Gastrocnemius medialis (tissue), 4 donors: ENCODE measurements at regions not wholly inside any gene's neighbourhood (a gene's known extent, or its start where the extent isn't known, plus 50 kb on each side); places are given as distances from the start of the nearest gene placed in this dataset.
A peak's percentile ranks its signal among the peaks of the same experiment; 100 is the strongest.

Experiments used
- ATAC-seq, 2 donors: fragments of 150-250 bp; one replicate each; pipeline ENCODE4 v1.9.1; 2016
- DNase-seq, 2 donors: peaks; one replicate each; pipeline ENCODE4 v3.0.0-alpha.2; 2019
- H3K27ac ChIP-seq, 4 donors: fragments of 200-600 bp; sonication (generic); 1 replicate in 1 of 4; 2 replicates in 3 of 4; pipeline ENCODE4 v1.5.1; 2016 to 2018; ENCODE audit warnings: mild to moderate bottlenecking in 2 of 4, moderate library complexity in 1 of 4
- H3K27me3 ChIP-seq, 3 donors: fragments of 200-600 bp; sonication (generic) in 2 of 3; 1 replicate in 1 of 3; 2 replicates in 2 of 3; pipeline versions ENCODE4 v1.5.1 to v1.6.0; 2016 to 2019; ENCODE audit warnings: mild to moderate bottlenecking in 1 of 3, moderate library complexity in 1 of 3
- H3K36me3 ChIP-seq, 2 donors: fragments of 200-600 bp; sonication (generic) in 1 of 2; one replicate each; pipeline ENCODE4 v1.5.1; 2017 to 2018
- H3K4me1 ChIP-seq, 2 donors: fragments of 200-600 bp; sonication (generic) in 1 of 2; one replicate each; pipeline ENCODE4 v1.5.1; 2016 to 2017; ENCODE audit warnings: mild to moderate bottlenecking in 2 of 2
- H3K4me3 ChIP-seq, 4 donors: fragments of 200-600 bp; sonication (generic) in 3 of 4; 1 replicate in 1 of 4; 2 replicates in 3 of 4; pipeline ENCODE4 v1.5.1; 2016 to 2019; ENCODE audit warnings: mild to moderate bottlenecking in 2 of 4
- H3K9me3 ChIP-seq, 3 donors: fragments of 200-600 bp; sonication (generic) in 2 of 3; 1 replicate in 1 of 3; 2 replicates in 2 of 3; pipeline ENCODE4 v1.5.1; 2016 to 2019
- POLR2A ChIP-seq, 2 donors: fragments of 450-650 bp; IDR thresholded peaks; one replicate each; pipeline ENCODE4 v1.6.1; 2017; ENCODE audit warnings: antibody characterized with exemption in 2 of 2, mild to moderate bottlenecking in 2 of 2, moderate library complexity in 2 of 2
- in situ Hi-C, 4 donors: fragments of 200-750 bp; cut with MboI; loops; one replicate each; pipeline versions ENCODE4 v1.15.0 to v1.8.0; 2017; ENCODE audit warnings: low sequenced_read_pairs in 4 of 4
- intact Hi-C: fragments of 100-400 bp; cut with DNase I; formaldehyde crosslinking; loops from one replicate; pipeline ENCODE4 v1.15.1; 2023; ENCODE audit warnings: low total_unique reads
- TF ChIP-seq, protein P1 (sequence below), 5 experiments: fragments of 450-650 bp in 3 of 5; fragments of 200-600 bp in 2 of 5; sonication (generic) in 2 of 5; IDR thresholded peaks in 4 of 5; conservative IDR thresholded peaks in 1 of 5; 1 replicate in 4 of 5; 2 replicates in 1 of 5; pipeline ENCODE4 v1.5.1; 2016 to 2019; ENCODE audit warnings: antibody characterized with exemption in 5 of 5, mild to moderate bottlenecking in 3 of 5, moderate library complexity in 3 of 5

DNA sequence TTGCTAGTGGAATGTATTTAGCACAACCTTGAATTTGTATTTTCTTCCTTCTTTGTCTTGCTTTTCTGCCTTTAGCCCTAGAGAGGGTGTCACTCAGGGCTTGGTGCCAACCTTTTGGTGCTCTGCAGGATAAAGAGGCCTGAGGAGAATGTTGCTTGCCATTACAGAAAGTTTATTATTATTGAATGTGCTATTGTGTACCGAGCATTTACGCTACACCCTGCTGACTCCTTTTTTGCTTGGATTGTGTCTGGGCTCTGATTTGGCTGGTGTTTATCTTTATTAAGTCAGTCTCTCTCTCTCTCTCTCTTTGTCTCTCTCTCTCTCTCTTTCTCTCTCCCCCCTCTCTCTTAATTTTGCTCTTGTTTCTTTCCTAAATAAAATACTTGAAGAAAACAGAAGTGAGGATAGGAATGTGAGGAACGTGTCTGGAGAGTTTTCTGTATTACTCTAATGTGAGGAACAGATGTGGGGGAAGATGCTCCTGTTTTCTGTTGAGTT lies 284.4 kb upstream of the PHYHIPL start:
- no peak for DNase-seq
- no peak for ATAC-seq
- TF ChIP-seq, protein P1, sequence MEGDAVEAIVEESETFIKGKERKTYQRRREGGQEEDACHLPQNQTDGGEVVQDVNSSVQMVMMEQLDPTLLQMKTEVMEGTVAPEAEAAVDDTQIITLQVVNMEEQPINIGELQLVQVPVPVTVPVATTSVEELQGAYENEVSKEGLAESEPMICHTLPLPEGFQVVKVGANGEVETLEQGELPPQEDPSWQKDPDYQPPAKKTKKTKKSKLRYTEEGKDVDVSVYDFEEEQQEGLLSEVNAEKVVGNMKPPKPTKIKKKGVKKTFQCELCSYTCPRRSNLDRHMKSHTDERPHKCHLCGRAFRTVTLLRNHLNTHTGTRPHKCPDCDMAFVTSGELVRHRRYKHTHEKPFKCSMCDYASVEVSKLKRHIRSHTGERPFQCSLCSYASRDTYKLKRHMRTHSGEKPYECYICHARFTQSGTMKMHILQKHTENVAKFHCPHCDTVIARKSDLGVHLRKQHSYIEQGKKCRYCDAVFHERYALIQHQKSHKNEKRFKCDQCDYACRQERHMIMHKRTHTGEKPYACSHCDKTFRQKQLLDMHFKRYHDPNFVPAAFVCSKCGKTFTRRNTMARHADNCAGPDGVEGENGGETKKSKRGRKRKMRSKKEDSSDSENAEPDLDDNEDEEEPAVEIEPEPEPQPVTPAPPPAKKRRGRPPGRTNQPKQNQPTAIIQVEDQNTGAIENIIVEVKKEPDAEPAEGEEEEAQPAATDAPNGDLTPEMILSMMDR (IDR thresholded peaks at IDR 0.05 in 4 of 5, conservative IDR thresholded peaks at IDR 0.05 in 1 of 5) = no peak
- no peak for TF ChIP-seq POLR2A (IDR thresholded peaks at IDR 0.05)

DNA sequence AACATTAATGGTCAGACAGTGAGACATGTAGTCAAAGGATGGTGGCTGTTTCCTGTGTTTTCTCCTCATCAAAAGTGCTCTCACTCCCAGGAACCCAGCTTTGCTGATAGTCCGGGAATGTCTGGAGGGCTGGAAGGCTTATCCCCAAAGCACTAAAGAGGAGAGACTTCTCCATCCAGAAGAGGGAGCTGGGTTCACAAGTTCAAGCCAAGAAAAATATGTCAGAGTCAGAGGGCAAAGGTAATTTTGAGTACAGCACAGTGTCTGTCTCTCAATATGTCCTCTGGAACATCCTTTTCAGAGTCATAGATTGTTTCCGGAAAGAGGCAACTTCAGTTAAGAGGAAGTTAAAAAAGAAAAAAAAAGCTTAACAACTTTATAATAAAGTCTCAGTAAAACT lies 281.5 kb upstream of the PHYHIPL start:
- TF ChIP-seq POLR2A (IDR thresholded peaks at IDR 0.05) = no peak
- TF ChIP-seq, protein P1 (IDR thresholded peaks at IDR 0.05 in 4 of 5, conservative IDR thresholded peaks at IDR 0.05 in 1 of 5) = no peak
- intact Hi-C loops (no loop called here), in situ Hi-C loops (no loop called here)
- ATAC-seq (no peak), DNase-seq (no peak)
- Histone ChIP-seq H3K36me3 (no peaks in the 10 kb centered on the region), H3K27me3 (no peaks in the 10 kb centered on the region), H3K4me1 (no peaks in the 10 kb centered on the region), H3K9me3 (no peaks in the 10 kb centered on the region), H3K27ac (no peak overlapping the region), H3K4me3 (no peak overlapping the region)

More for the DNA sequence above, 284.4 kb upstream of the PHYHIPL start:
- Histone ChIP-seq H3K27ac (no peak overlapping the region), H3K36me3 (no peaks in the 10 kb centered on the region), H3K4me3 (no peak overlapping the region), H3K27me3 (no peaks in the 10 kb centered on the region), H3K4me1 (no peaks in the 10 kb centered on the region), H3K9me3 (no peaks in the 10 kb centered on the region)
- in situ Hi-C loops (no loop called here), intact Hi-C loops (no loop called here)

DNA sequence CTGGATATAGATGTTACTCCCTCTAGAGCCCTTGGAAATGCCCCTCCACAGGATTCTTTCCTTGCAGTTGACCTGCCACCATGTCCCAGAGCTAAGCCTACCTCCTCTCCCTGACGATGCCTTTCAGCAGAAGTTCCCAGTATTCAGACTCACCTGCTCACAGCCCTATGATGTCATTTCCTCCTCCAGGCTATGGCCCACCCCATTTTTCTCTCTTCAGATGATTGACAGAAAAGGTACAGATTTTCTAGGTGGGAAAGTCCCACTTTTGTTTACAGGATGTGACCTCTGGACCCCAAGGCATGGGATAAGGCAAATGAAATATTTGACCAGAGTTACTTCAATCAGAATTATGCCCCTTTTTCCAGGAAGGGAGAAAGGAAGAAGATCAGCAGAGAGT lies 280.2 kb upstream of the PHYHIPL start:
- Histone ChIP-seq H3K27me3 (no peaks in the 10 kb centered on the region), H3K36me3 (no peaks in the 10 kb centered on the region), H3K4me1 (no peaks in the 10 kb centered on the region), H3K9me3 (no peaks in the 10 kb centered on the region), H3K27ac (no peak overlapping the region), H3K4me3 (no peak overlapping the region)
- no peak for DNase-seq
- no peak for ATAC-seq
- no peak for TF ChIP-seq POLR2A (IDR thresholded peaks at IDR 0.05)
- TF ChIP-seq, protein P1 (IDR thresholded peaks at IDR 0.05 in 4 of 5, conservative IDR thresholded peaks at IDR 0.05 in 1 of 5) = no peak
- intact Hi-C loops (no loop called here), in situ Hi-C loops (no loop called here)

DNA sequence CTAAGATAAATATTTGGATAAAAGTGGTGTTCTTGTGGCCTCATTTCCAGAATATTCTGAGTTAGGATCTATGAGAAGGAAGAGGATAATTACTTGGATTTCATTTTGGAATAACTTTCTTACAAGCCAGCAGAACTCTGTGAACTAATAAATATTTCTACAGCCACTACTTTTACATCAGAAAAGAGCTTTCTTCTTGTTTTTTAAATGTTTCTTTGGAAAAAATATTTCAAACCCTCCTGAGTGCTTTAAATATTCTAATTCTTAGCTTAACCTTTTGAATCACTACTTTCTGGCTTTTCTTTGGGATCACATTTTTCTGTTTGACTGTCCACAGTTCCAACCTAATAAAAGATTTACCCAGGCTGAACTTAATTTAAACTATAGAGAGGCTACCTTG lies 279.2 kb upstream of the PHYHIPL start:
- H3K4me1 ChIP-seq = no peaks in the 10 kb centered on the region
- H3K9me3 ChIP-seq = no peaks in the 10 kb centered on the region
- no peak overlapping the region for H3K4me3 ChIP-seq
- ATAC-seq (no peak), DNase-seq (no peak)
- intact Hi-C loops (no loop called here), in situ Hi-C loops (no loop called here)
- peak overlapping the region in 2 of 4 donors; percentile 9 to 13 for H3K27ac ChIP-seq
- H3K27me3 ChIP-seq = no peaks in the 10 kb centered on the region
- no peaks in the 10 kb centered on the region for H3K36me3 ChIP-seq
- TF ChIP-seq, protein P1 (IDR thresholded peaks at IDR 0.05 in 4 of 5, conservative IDR thresholded peaks at IDR 0.05 in 1 of 5) = no peak
- no peak for TF ChIP-seq POLR2A (IDR thresholded peaks at IDR 0.05)

DNA sequence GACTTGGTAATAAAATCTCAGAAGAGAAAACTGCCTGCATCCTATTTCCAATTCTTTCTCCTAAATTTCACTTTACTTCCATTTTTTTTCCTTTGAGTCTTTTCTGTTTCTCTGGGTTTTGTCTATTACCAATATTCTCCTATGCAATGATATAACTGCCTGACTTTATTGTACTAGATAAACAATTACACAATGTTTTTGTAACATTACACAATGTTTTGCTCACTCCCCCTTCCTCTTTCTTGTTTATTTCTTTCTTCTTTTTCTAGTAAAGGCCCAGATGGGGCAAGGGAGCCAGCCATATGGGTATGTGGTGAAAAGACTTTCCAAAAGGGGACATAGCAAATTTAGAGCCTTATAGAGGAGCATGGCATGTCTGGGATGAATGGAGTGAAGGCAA lies 278.7 kb upstream of the PHYHIPL start:
- no peak overlapping the region for H3K4me3 ChIP-seq
- H3K27ac ChIP-seq = peak overlapping the region in 3 of 4 donors; percentile 0 to 31 (median 9)
- H3K36me3 ChIP-seq = no peaks in the 10 kb centered on the region
- no peak for TF ChIP-seq POLR2A (IDR thresholded peaks at IDR 0.05)
- TF ChIP-seq, protein P1 (IDR thresholded peaks at IDR 0.05 in 4 of 5, conservative IDR thresholded peaks at IDR 0.05 in 1 of 5) = no peak
- intact Hi-C loops (no loop called here), in situ Hi-C loops (no loop called here)
- H3K9me3 ChIP-seq = no peaks in the 10 kb centered on the region
- DNase-seq (no peak), ATAC-seq (peak in 1 of 2 donors; percentile 49)
- H3K4me1 ChIP-seq = no peaks in the 10 kb centered on the region
- H3K27me3 ChIP-seq = no peaks in the 10 kb centered on the region
